ENCODE measurements at regions not wholly inside any gene's neighbourhood (a gene's known extent, or its start where the extent isn't known, plus 50 kb on each side); places are given as distances from the start of the nearest gene placed in this dataset.

DNA sequence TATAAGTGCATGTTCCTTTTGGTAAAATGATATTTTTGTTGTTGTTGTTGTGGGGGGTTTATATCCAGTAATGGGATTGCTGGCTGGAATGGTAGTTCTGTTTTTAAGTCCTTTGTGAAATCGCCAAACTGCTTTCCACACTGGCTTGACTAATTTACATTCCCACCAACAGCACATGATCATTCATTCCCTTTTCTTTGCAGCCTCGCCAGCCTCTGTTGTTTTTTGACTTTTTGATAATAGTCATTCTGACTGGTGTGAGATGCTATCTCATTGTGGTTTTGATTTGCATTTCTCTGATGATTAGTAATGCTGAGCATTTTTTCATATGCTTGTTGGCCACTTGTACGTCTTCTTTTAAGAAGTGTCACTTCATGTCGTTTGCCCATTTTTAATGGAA lies 188.5 kb upstream of the CHRM3 start:
- TF ChIP-seq, protein P1, sequence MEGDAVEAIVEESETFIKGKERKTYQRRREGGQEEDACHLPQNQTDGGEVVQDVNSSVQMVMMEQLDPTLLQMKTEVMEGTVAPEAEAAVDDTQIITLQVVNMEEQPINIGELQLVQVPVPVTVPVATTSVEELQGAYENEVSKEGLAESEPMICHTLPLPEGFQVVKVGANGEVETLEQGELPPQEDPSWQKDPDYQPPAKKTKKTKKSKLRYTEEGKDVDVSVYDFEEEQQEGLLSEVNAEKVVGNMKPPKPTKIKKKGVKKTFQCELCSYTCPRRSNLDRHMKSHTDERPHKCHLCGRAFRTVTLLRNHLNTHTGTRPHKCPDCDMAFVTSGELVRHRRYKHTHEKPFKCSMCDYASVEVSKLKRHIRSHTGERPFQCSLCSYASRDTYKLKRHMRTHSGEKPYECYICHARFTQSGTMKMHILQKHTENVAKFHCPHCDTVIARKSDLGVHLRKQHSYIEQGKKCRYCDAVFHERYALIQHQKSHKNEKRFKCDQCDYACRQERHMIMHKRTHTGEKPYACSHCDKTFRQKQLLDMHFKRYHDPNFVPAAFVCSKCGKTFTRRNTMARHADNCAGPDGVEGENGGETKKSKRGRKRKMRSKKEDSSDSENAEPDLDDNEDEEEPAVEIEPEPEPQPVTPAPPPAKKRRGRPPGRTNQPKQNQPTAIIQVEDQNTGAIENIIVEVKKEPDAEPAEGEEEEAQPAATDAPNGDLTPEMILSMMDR (IDR thresholded peaks at IDR 0.05; ENCODE audit: insufficient read depth, low read length, poor library complexity, severe bottlenecking): no peak
- no peak for TF ChIP-seq EZH2phosphoT487 (conservative IDR thresholded peaks at IDR 0.05; ENCODE audit: low read length)
